T-helper 2 cell treated with Interferon-gamma antibody and Interleukin-4, amounts not matched to agents 5 μg/mL and 100 μg/mL, for 36 hours (primary cell): ENCODE measurements at regions not wholly inside any gene's neighbourhood (a gene's known extent, or its start where the extent isn't known, plus 50 kb on each side); places are given as distances from the start of the nearest gene placed in this dataset.

Source experiments
- DNase-seq: peaks from one replicate; pipeline ENCODE4 v3.0.0; 2021; ENCODE audit warnings: low spot score
- H3K27ac Mint-ChIP-seq: one replicate; pipeline ENCODE4 v1.8.0; 2021; ENCODE audit warnings: mild to moderate bottlenecking, mixed read lengths
- H3K27me3 Mint-ChIP-seq: one replicate; pipeline ENCODE4 v1.8.0; 2021; ENCODE audit warnings: low read depth, mixed read lengths
- H3K36me3 Mint-ChIP-seq: one replicate; pipeline ENCODE4 v1.8.0; 2021; ENCODE audit warnings: low read depth, mixed read lengths
- H3K4me1 Mint-ChIP-seq: one replicate; pipeline ENCODE4 v1.8.0; 2021; ENCODE audit warnings: low read depth, mixed read lengths
- H3K4me3 Mint-ChIP-seq: one replicate; pipeline ENCODE4 v1.8.0; 2022; ENCODE audit warnings: mild to moderate bottlenecking, moderate library complexity, mixed read lengths
- H3K9me3 Mint-ChIP-seq: one replicate; pipeline ENCODE4 v1.8.0; 2021; ENCODE audit warnings: mixed read lengths

- no peaks in the 10 kb centered on the region for H3K36me3 Mint-ChIP-seq
- H3K27ac Mint-ChIP-seq: no peak overlapping the region
- no peaks in the 10 kb centered on the region for H3K27me3 Mint-ChIP-seq
- H3K4me1 Mint-ChIP-seq: no peaks in the 10 kb centered on the region
- DNase-seq: no peak
- H3K4me3 Mint-ChIP-seq: no peak overlapping the region
- H3K9me3 Mint-ChIP-seq: peaks cover 58% of the 10 kb centered on the region
These were observed 350.4 kb downstream of the CDH10 start for GRCh38 chr5:24294333-24294732.

- peaks cover 50% of the 10 kb centered on the region for H3K9me3 Mint-ChIP-seq
- H3K27ac Mint-ChIP-seq: no peak overlapping the region
- no peak for DNase-seq
- no peak overlapping the region for H3K4me3 Mint-ChIP-seq
- H3K4me1 Mint-ChIP-seq: no peaks in the 10 kb centered on the region
- no peaks in the 10 kb centered on the region for H3K27me3 Mint-ChIP-seq
- no peaks in the 10 kb centered on the region for H3K36me3 Mint-ChIP-seq
These were observed 330.7 kb downstream of the CDH10 start for GRCh38 chr5:24314106-24314505.

- DNase-seq: no peak
- H3K36me3 Mint-ChIP-seq: no peaks in the 10 kb centered on the region
- H3K4me1 Mint-ChIP-seq: no peaks in the 10 kb centered on the region
- H3K4me3 Mint-ChIP-seq: no peak overlapping the region
- H3K27ac Mint-ChIP-seq: no peak overlapping the region
- H3K27me3 Mint-ChIP-seq: no peaks in the 10 kb centered on the region
- peaks cover 40% of the 10 kb centered on the region for H3K9me3 Mint-ChIP-seq
These were observed 324.1 kb downstream of the CDH10 start for GRCh38 chr5:24320643-24321042.

GRCh38 chr5:24325306-24325832, 319.4 kb downstream of the CDH10 start:
- Mint-ChIP-seq H3K4me3 (no peak overlapping the region), H3K27ac (no peak overlapping the region), H3K9me3 (peaks cover 55% of the 10 kb centered on the region), H3K27me3 (no peaks in the 10 kb centered on the region), H3K36me3 (no peaks in the 10 kb centered on the region), H3K4me1 (no peaks in the 10 kb centered on the region)
- DNase-seq: no peak

GRCh38 chr5:24331531-24331930, 313.2 kb downstream of the CDH10 start:
- no peak overlapping the region for H3K4me3 Mint-ChIP-seq
- H3K27ac Mint-ChIP-seq: no peak overlapping the region
- no peaks in the 10 kb centered on the region for H3K4me1 Mint-ChIP-seq
- H3K36me3 Mint-ChIP-seq: no peaks in the 10 kb centered on the region
- DNase-seq: no peak
- H3K9me3 Mint-ChIP-seq: peaks cover 65% of the 10 kb centered on the region
- H3K27me3 Mint-ChIP-seq: no peaks in the 10 kb centered on the region

- no peak overlapping the region for H3K27ac Mint-ChIP-seq
- no peaks in the 10 kb centered on the region for H3K36me3 Mint-ChIP-seq
- peaks cover 31% of the 10 kb centered on the region for H3K9me3 Mint-ChIP-seq
- no peaks in the 10 kb centered on the region for H3K4me1 Mint-ChIP-seq
- no peak for DNase-seq
- H3K4me3 Mint-ChIP-seq: no peak overlapping the region
- no peaks in the 10 kb centered on the region for H3K27me3 Mint-ChIP-seq
These were observed 297.6 kb downstream of the CDH10 start for GRCh38 chr5:24347158-24347557.

- H3K4me3 Mint-ChIP-seq: no peak overlapping the region
- H3K27ac Mint-ChIP-seq: no peak overlapping the region
- no peaks in the 10 kb centered on the region for H3K27me3 Mint-ChIP-seq
- H3K9me3 Mint-ChIP-seq: peaks cover 47% of the 10 kb centered on the region
- DNase-seq: no peak
- no peaks in the 10 kb centered on the region for H3K36me3 Mint-ChIP-seq
- no peaks in the 10 kb centered on the region for H3K4me1 Mint-ChIP-seq
These were observed 293.5 kb downstream of the CDH10 start for GRCh38 chr5:24351285-24351684.

GRCh38 chr5:24353016-24353415, 291.8 kb downstream of the CDH10 start:
- Mint-ChIP-seq H3K36me3 (no peaks in the 10 kb centered on the region), H3K4me3 (no peak overlapping the region), H3K27ac (no peak overlapping the region), H3K9me3 (peaks cover 46% of the 10 kb centered on the region), H3K27me3 (no peaks in the 10 kb centered on the region), H3K4me1 (no peaks in the 10 kb centered on the region)
- DNase-seq: no peak

- Mint-ChIP-seq H3K27me3 (no peaks in the 10 kb centered on the region), H3K9me3 (peaks cover 46% of the 10 kb centered on the region), H3K27ac (no peak overlapping the region), H3K4me1 (no peaks in the 10 kb centered on the region), H3K36me3 (no peaks in the 10 kb centered on the region), H3K4me3 (no peak overlapping the region)
- no peak for DNase-seq
These were observed 291.2 kb downstream of the CDH10 start for GRCh38 chr5:24353611-24354010.

- Mint-ChIP-seq H3K27ac (no peak overlapping the region), H3K36me3 (no peaks in the 10 kb centered on the region), H3K27me3 (no peaks in the 10 kb centered on the region), H3K4me3 (no peak overlapping the region), H3K4me1 (no peaks in the 10 kb centered on the region), H3K9me3 (peaks cover 25% of the 10 kb centered on the region)
- no peak for DNase-seq
These were observed 280.8 kb downstream of the CDH10 start for GRCh38 chr5:24363789-24364481.

- H3K9me3 Mint-ChIP-seq: peaks cover 23% of the 10 kb centered on the region
- H3K4me1 Mint-ChIP-seq: no peaks in the 10 kb centered on the region
- H3K4me3 Mint-ChIP-seq: no peak overlapping the region
- no peaks in the 10 kb centered on the region for H3K36me3 Mint-ChIP-seq
- H3K27ac Mint-ChIP-seq: no peak overlapping the region
- DNase-seq: no peak
- H3K27me3 Mint-ChIP-seq: no peaks in the 10 kb centered on the region
These were observed 280.1 kb downstream of the CDH10 start for GRCh38 chr5:24364711-24365110.

- DNase-seq: no peak
- Mint-ChIP-seq H3K36me3 (no peaks in the 10 kb centered on the region), H3K4me3 (no peak overlapping the region), H3K27me3 (no peaks in the 10 kb centered on the region), H3K4me1 (no peaks in the 10 kb centered on the region), H3K27ac (no peak overlapping the region), H3K9me3 (peaks cover 23% of the 10 kb centered on the region)
These were observed 279.4 kb downstream of the CDH10 start for GRCh38 chr5:24365406-24365805.

- Mint-ChIP-seq H3K36me3 (no peaks in the 10 kb centered on the region), H3K27me3 (no peaks in the 10 kb centered on the region), H3K27ac (no peak overlapping the region), H3K9me3 (peaks cover 15% of the 10 kb centered on the region), H3K4me3 (no peak overlapping the region), H3K4me1 (no peaks in the 10 kb centered on the region)
- no peak for DNase-seq
These were observed 277.6 kb downstream of the CDH10 start for GRCh38 chr5:24367216-24367615.

GRCh38 chr5:24368115-24368514, 276.7 kb downstream of the CDH10 start:
- no peak for DNase-seq
- H3K27me3 Mint-ChIP-seq: no peaks in the 10 kb centered on the region
- no peaks in the 10 kb centered on the region for H3K4me1 Mint-ChIP-seq
- H3K27ac Mint-ChIP-seq: no peak overlapping the region
- peaks cover 13% of the 10 kb centered on the region for H3K9me3 Mint-ChIP-seq
- no peaks in the 10 kb centered on the region for H3K36me3 Mint-ChIP-seq
- H3K4me3 Mint-ChIP-seq: no peak overlapping the region

GRCh38 chr5:24376210-24376609, 268.6 kb downstream of the CDH10 start:
- no peak for DNase-seq
- H3K9me3 Mint-ChIP-seq: peaks cover 31% of the 10 kb centered on the region
- H3K4me3 Mint-ChIP-seq: no peak overlapping the region
- no peaks in the 10 kb centered on the region for H3K4me1 Mint-ChIP-seq
- H3K27me3 Mint-ChIP-seq: no peaks in the 10 kb centered on the region
- no peak overlapping the region for H3K27ac Mint-ChIP-seq
- H3K36me3 Mint-ChIP-seq: no peaks in the 10 kb centered on the region
